ENCODE measurements at regions not wholly inside any gene's neighbourhood (a gene's known extent, or its start where the extent isn't known, plus 50 kb on each side); places are given as distances from the start of the nearest gene placed in this dataset.
A peak's percentile ranks its signal among the peaks of the same experiment; 100 is the strongest.

- Histone ChIP-seq H3K27ac (no peak overlapping the region), H3K9me3 (no peaks in the 10 kb centered on the region), H3K36me3 (no peaks in the 10 kb centered on the region), H3K4me1 (no peaks in the 10 kb centered on the region), H3K4me3 (no peak overlapping the region), H3K27me3 (ENCODE audit: low read depth) (no peaks in the 10 kb centered on the region)
- DNase-seq (no peak), ATAC-seq (no peak)
- intact Hi-C loops (cut with DNase I): no loop called here
- no peak for TF ChIP-seq CTCF (IDR thresholded peaks at IDR 0.05)
Observed at GRCh38 chr4:79266136-79266535, 59.7 kb downstream of the NAA11 start.

GRCh38 chr4:79259242-79259641 lies 66.6 kb downstream of the NAA11 start:
- no peaks in the 10 kb centered on the region for H3K9me3 ChIP-seq
- no peak for DNase-seq
- intact Hi-C loops (cut with DNase I): no loop called here
- H3K27ac ChIP-seq: no peak overlapping the region
- no peak for TF ChIP-seq CTCF (IDR thresholded peaks at IDR 0.05)
- peak in 1 of 2 donors; percentile 13 for ATAC-seq
- H3K4me3 ChIP-seq: no peak overlapping the region
- no peaks in the 10 kb centered on the region for H3K4me1 ChIP-seq
- no peaks in the 10 kb centered on the region for H3K36me3 ChIP-seq
- no peaks in the 10 kb centered on the region for H3K27me3 ChIP-seq (ENCODE audit: low read depth)

- no peak overlapping the region for H3K27ac ChIP-seq
- no peak for DNase-seq
- no peak for TF ChIP-seq CTCF (IDR thresholded peaks at IDR 0.05)
- no peak for ATAC-seq
- H3K4me1 ChIP-seq: no peaks in the 10 kb centered on the region
- H3K27me3 ChIP-seq (ENCODE audit: low read depth): no peaks in the 10 kb centered on the region
- no peaks in the 10 kb centered on the region for H3K36me3 ChIP-seq
- intact Hi-C loops (cut with DNase I): no loop called here
- H3K9me3 ChIP-seq: no peaks in the 10 kb centered on the region
- H3K4me3 ChIP-seq: no peak overlapping the region
Observed at GRCh38 chr4:79258614-79259176, 67.2 kb downstream of the NAA11 start.

- no peak for DNase-seq
Observed at GRCh38 chr4:79257953-79258613, 67.8 kb downstream of the NAA11 start.

GRCh38 chr4:79255793-79256192 lies 70.1 kb downstream of the NAA11 start:
- H3K4me3 ChIP-seq: no peak overlapping the region
- no peaks in the 10 kb centered on the region for H3K4me1 ChIP-seq
- no peak for ATAC-seq

More at GRCh38 chr4:79257953-79258613, 67.8 kb downstream of the NAA11 start:
- peak in 1 of 2 donors; percentile 19 for ATAC-seq
- no peaks in the 10 kb centered on the region for H3K36me3 ChIP-seq
- no peak overlapping the region for H3K4me3 ChIP-seq
- H3K9me3 ChIP-seq: no peaks in the 10 kb centered on the region
- H3K27me3 ChIP-seq (ENCODE audit: low read depth): no peaks in the 10 kb centered on the region
- no peak overlapping the region for H3K27ac ChIP-seq
- no peak for TF ChIP-seq CTCF (IDR thresholded peaks at IDR 0.05)
- H3K4me1 ChIP-seq: no peaks in the 10 kb centered on the region
- intact Hi-C loops (cut with DNase I): no loop called here

More at GRCh38 chr4:79255793-79256192, 70.1 kb downstream of the NAA11 start:
- no peaks in the 10 kb centered on the region for H3K9me3 ChIP-seq
- no peaks in the 10 kb centered on the region for H3K36me3 ChIP-seq
- H3K27ac ChIP-seq: no peak overlapping the region
- H3K27me3 ChIP-seq (ENCODE audit: low read depth): no peaks in the 10 kb centered on the region
- TF ChIP-seq CTCF (IDR thresholded peaks at IDR 0.05): no peak
- intact Hi-C loops (cut with DNase I): no loop called here
- DNase-seq: no peak

Measured in lower lobe of right lung (tissue), 2 donors.